GM21723 (cell line): ENCODE measurements at regions not wholly inside any gene's neighbourhood (a gene's known extent, or its start where the extent isn't known, plus 50 kb on each side); places are given as distances from the start of the nearest gene placed in this dataset.

Experiments
- ATAC-seq: cut with Tn5 transposase; IDR thresholded peaks from one replicate; pipeline ENCODE4 v1.9.1; 2021; ENCODE audit warnings: mild to moderate bottlenecking, moderate library complexity; ENCODE audit not compliant: unreplicated experiment

DNA sequence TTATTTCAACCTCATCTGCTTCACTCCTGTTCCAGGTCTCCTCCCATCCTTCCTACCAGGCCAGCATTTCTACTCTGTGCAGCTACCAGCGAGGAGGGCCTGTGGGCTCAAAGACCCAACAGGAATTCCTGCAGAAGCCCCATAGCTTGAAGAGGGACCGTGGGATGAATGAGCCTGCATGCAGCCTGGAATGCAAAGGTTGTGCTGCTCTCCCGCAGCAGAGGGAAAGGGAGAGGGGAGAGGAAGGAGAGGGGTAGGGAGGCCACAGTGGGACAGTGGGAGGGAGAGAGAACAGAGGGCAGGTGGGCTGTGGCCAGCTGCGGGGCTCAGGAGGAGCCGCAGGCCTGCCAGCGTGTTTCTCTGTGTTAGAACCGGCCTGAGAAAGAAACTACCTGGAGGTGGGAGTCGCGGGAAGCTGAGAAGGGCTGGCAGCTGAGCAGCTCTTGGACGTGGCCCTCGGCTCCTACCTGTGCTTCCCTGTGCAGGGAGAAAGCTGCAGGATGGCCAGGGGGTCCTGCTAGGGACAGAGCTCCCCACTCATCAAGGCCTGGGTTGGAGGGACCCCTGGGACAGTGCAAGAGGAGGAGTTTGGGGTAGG, 66.1 kb upstream of the MLN start:
- no peak for ATAC-seq

- ATAC-seq, result no peak
Measured at GRCh38 chr6:33869121-33869520, 65.3 kb upstream of the MLN start.

- ATAC-seq, result no peak
Measured at GRCh38 chr6:33868141-33868540, 64.3 kb upstream of the MLN start.

DNA sequence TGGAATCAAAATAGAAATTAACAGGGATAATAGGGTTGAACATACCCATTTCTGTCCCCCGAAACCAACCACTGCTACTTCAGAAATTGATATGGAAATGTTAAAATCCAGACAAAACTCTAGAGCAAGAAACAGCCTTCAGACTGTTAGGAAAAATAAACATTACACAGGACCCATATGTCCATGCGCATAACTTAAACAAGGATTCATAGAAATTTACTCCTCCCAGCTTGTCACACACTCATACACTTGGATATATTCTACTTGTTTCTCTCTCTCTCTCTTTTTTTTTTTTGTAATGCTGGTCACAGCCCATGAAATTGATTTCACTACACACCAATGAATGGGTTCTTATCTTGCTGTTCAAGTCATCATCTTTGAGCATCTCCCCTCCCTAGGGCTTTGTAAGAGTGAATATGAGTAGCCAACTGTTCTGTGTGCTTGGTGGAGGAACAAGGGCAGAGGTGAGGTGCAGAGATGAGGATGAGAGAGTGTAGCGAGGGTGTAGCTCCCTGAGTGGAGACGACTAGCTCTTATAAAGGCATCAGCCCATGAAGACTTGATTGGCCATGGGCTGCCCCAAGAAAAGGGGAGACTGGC, 61.8 kb upstream of the MLN start:
- ATAC-seq, result no peak

GRCh38 chr6:33863723-33864440, 60.1 kb upstream of the MLN start:
- no peak for ATAC-seq

DNA sequence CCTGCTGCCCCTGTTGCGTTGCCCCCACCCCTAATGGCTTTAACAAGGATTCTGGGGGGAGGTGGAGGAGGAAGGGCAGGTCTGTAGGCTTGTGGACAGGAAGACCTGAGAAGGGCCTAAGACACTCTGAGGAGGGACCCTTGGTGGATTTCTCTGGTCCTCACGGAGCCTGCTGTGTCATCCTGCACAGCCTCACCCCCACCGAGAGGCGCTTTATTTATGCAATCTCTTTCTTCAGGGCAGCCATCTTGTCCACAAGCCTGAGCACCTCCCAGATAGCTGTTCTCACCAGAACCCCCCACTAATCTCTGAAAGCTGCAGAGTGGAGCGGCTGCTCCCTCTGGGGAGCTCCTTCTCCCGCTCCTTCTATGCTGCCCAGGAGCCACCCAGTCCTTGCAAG, 59.3 kb upstream of the MLN start:
- no peak for ATAC-seq

- no peak for ATAC-seq
Measured at GRCh38 chr6:33862536-33862935, 58.7 kb upstream of the MLN start.

DNA sequence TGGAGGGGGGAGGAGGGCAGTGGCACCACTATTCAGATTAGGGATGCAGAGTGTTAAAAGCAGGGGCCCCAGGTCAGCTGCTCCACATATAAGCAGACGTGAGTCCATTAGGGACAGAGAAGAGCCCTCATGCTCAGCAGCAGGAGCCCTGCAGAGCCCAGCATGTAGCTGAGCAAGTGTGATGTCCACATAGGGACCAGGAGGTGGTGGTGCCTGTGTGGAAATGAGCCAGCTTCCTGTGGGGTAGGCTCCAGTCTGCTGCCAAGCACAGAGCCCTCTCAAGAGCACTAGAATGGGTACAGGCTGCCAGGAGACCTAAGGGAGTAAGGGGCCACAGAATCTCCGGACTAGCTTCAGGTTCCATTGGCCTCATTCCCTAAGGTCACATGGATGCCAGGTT, 57.9 kb upstream of the MLN start:
- ATAC-seq, result no peak

GRCh38 chr6:33860706-33861474, 57.1 kb upstream of the MLN start:
- ATAC-seq, result no peak

- ATAC-seq, result no peak
Measured at GRCh38 chr6:33860006-33860405, 56.2 kb upstream of the MLN start.

GRCh38 chr6:33858804-33859505, 55.2 kb upstream of the MLN start:
- no peak for ATAC-seq

DNA sequence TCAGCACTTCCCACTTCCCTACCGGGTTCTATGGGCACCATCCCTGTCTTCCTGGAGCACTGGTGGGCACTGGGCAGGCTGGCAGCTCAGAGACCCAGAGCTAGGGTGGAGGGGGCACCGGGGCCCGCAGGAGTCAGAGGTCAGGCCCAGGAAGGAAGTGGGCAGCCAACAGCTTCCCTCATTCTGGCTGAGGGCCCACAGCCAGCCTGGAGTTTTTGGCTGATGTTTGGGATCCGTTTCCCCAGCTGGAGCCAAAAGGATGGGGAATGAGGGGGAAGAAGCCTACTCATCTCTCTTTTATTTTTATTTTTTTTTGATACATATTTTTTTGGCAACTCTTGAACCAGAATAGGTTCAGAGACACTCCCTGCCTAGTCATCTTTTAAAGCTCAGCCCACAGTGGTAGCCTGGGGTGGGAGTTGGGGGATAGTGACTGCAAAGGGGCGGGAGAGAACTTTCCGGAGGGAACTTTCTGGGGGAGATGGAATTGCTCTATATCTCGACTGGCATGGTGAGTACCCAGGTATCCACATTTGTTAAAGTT, 54.2 kb upstream of the MLN start:
- no peak for ATAC-seq

GRCh38 chr6:33857093-33857931, 53.5 kb upstream of the MLN start:
- no peak for ATAC-seq

GRCh38 chr6:33856655-33857054, 52.9 kb upstream of the MLN start:
- ATAC-seq, result no peak

GRCh38 chr6:33856031-33856590, 52.3 kb upstream of the MLN start:
- no peak for ATAC-seq

GRCh38 chr6:33854572-33855030, 50.8 kb upstream of the MLN start:
- no peak for ATAC-seq

DNA sequence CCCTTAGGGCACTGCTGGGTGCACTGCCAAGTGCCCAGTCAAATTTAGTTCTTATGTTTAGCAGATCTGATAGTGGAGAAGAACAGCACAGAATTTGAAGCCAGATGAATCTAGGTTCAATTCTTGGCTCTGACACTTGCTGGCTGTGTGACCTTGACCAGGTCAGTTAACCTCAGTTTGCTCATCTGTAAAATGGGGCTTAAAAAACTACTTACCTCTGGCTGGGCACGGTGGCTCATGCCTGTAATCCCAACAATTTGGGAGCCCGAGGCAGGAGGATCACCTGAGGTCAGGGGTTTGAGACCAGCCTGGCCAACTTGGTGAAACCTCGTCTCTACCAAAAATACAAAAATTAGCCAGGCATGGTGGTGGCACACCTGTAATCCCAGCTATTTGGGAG, 49.9 kb upstream of the MLN start:
- ATAC-seq, result no peak
